ENCODE measurements at regions not wholly inside any gene's neighbourhood (a gene's known extent, or its start where the extent isn't known, plus 50 kb on each side); places are given as distances from the start of the nearest gene placed in this dataset.

DNA sequence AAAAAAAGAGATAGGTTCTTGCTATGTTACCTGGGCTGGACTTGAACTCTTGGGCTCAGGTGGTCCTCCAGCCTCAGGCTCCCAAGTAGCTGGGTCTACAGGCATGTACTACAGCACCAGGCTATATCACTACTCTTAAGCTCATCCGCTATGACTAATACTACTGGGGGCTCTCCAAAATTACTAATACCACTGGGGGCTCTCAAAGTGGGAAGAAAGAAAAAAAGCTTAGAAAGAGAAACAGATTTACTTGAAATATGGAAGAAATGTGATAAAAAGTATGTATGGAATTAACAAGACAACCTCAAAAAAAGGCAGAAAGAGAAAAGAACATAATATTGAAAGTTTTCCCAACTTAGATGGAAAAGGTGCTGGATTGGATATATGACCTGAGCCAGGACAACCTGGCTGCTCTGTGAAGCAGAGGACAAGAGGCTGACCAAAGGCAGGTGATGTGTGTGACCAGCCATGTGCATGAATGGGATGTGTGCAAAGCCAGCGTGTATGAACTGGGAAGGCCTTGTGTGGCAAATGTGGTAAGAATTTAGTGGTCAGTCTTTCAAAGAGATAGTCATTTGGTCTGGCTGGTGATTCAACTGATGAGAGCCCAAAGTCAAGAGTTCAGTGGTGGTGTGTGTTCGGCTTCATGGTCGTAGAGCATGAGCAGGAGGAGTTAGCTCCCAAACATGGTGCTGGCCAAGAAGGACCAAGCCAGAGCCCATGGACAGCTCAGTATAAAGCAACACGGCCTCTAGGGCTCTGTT is 232.4 kb upstream of the KLF14 start:
- peak; percentile 26 for ATAC-seq

DNA sequence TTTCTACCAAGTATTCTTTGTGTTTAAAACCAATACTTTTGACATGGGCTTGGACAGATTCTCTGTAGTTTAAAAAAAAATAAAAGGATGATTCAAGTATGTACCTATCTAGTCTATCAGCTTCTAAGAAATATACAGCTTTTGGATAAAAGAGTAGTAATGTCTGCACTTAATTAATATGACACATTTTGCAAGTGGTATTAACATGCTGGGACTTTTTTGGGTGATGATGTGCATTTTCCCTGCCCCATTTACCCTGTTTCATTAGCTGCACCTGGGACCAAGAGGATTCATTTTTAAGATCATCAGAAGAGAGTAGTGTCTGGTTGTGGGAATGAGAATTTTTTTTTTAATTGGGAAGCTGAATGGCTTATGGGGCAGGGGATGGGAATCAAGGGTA is 236.2 kb upstream of the KLF14 start:
- DNase-seq (no peak), ATAC-seq (peak; percentile 55)

More for the DNA sequence above, 232.4 kb upstream of the KLF14 start:
- DNase-seq: no peak

DNA sequence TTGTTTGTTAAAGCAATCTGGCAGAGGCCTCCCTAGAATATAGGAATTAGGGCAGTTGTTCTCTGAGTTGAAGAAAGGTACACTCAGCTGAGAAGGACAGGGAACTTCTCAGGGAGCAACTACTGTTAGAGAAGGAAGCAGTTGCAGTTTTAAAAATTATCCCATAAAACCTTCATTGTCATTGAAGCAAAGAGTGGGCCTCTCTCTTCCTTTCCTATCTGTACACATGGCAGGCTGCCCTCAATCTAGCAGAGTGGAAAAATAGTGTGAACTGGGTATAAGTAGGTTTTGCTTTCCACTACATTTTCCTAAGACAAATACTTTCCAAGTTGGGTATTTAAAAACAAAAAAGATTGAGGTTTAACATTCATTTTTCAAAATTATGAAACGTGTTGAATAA is 236.7 kb upstream of the KLF14 start:
- ATAC-seq: peak; percentile 58
- DNase-seq: no peak

DNA sequence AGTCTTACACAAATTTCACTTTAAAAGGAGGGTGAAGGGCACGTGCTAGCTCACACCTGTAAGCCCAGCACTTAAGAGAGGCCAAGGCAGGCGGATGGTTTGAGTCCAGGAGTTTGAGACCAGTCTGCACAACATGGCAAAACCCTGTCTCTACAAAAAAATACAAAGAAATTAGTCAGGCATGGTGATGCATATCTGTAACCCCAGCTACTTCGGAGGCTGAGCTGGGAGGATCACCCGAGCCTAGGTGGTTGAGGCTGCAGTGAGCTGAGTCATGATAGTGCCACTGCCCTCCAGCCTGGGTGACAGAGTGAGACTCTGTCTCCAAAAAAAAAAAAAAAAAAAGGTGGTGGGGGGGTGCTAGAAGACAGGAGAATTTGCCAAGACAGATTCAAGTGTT is 237.3 kb upstream of the KLF14 start:
- ATAC-seq (peak; percentile 67), DNase-seq (peak; percentile 72)

DNA sequence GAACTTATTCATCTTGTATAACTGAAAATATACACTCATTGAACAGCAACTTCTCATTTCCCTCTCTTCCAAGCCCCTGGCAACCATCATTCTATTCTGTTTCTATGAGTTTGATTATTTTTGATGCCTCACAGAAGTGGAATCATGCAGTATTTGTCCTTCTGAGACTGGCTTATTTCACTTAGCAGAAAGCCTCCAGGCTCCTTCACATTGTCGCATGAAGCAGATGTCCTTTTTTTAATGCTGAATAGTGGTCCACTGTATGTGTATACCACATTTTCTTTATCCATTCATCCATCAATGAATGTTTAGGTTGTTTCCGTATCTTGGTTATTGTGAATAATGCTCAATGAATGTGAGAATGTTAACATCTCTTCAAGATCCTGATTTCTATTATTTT is 238.2 kb upstream of the KLF14 start:
- ATAC-seq: no peak
- DNase-seq: no peak

DNA sequence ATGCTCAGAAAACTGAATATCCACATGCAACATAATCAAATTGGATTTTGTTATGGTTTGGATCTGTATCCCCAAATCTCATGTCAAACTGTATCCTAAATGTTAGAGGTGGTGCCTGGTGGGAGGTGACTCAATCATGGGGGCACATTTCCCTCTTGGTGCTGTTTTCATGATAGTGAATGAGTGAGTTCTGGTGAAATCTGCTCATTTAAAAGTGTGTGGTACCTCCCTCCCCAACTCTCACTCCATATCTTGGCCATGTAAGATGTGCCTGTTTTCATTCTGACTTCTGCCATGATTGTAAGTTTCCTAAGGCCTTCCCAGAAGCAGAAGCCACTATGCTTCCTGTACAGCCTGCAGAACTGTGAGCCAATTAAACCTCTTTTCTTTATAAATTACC is 239.6 kb upstream of the KLF14 start:
- DNase-seq (no peak), ATAC-seq (peak; percentile 50)

DNA sequence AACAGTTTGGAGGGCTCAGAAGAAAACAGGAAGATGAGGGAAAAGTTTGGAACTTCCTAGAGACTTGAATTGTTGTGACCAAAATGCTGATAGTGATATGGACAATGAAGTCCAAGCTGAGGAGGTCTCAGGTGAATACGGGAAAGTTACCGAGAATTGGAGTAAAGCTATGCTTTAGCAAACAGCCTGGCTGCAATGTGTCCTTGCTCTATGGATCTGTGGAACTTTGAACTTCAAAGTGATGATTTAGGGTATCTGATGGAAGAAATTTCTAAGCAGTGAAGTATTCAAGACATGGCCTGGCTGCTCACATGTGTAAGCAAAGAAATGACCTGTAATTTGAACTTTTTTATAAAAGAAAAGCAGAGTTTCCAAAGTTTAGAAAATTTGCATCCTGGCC is 240.2 kb upstream of the KLF14 start:
- no peak for ATAC-seq
- no peak for DNase-seq

DNA sequence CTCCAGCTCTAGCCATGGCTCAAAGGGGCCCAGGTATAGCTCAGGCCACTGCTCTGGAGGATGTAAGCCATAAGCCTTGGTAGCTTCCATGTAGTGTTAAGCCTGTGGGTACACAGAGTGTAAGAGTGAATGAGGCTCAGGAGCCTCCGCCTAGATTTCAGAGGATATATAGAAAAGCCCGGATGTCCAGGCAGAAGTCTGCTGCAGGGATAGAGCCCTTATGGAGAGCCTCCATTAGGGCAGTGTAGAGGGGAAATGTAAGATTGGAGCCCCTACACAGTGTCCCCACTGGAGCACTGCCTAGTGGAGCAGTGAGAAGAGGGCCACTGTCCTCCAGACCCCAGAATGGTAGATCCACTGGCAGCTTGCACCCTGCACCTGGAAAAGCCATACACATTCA is 240.8 kb upstream of the KLF14 start:
- ATAC-seq: no peak
- DNase-seq: no peak

DNA sequence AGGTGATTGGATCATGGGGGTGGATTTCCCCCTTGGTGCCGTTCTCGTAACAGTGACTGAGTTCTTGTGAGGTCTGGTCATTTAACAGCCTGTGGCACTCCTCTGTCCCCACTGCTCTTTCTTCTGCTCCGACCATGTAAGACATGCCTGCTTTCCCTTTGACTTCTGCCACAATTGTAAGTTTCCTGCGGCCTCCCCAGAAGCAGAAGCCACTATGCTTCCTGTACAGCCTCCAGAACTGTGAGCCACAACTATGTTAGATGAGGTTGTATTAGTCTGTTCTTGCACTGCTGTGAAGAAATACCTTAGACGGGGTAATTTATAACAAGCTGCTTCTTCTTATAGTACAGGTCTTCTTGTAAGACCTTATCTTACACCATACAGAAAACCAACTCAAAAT is 241.7 kb upstream of the KLF14 start:
- ATAC-seq: no peak

DNA sequence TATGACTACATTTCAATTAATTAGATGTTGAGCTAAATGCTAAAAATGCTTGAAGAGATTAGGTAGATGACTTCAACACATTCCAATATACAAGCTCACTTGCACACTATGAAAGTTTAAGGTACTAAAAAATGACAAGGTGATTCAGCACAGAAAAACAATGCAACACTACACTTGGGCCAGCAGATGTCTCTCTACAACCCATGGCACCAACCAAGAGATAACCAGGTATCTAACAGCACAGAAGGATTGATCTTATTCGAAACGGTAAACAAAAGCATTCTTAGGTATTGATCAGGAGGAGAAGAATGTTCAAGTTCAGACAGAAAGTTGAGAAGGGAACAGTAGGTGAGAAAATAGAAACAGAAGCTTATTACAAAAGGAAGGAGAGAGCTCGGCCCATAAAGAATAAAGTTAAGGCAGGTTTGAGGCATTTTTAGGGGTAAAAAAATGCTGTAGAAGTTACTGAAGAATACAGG is 248.2 kb upstream of the KLF14 start:
- DNase-seq (no peak), ATAC-seq (peak; percentile 64)

More for the DNA sequence above, 241.7 kb upstream of the KLF14 start:
- no peak for DNase-seq

DNA sequence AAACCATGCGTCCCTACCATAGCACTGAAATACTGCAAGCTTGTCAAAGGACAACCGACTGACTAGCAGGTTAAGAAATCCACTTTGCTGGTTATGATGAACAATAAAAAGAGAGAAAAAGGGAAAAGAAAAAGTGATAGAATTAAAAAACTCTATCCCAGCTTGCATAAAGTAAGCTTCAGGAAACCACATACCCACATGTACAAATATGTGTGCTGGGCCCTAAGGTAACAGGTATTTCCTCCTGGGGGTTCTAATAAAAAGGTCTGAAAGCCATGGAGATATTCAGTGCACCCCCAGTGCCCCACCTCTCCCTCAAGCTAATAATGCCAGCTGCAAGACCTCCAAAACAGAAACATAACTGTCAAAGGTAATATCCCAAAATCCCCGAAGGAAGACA is 248.6 kb upstream of the KLF14 start:
- ATAC-seq: no peak
- no peak for DNase-seq

DNA sequence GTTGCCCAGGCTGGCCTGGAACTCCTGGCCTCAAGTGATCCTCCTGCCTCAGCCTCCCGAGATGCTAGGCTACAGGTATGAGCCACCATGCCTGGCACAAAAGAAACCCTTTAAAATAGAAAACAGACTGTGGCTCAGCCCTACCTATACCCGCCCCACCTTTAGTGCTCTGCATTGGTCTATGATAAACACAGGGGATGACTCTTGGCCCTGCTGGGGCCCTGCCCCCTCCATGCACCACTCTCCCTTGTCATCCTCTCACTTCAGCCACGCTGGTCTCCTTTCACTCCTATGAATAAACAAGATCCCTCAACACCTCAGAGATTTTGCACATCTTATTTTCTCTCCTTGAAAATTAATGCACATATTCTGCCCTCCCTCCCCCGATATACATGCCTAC is 251.4 kb upstream of the KLF14 start:
- ATAC-seq: peak; percentile 71

DNA sequence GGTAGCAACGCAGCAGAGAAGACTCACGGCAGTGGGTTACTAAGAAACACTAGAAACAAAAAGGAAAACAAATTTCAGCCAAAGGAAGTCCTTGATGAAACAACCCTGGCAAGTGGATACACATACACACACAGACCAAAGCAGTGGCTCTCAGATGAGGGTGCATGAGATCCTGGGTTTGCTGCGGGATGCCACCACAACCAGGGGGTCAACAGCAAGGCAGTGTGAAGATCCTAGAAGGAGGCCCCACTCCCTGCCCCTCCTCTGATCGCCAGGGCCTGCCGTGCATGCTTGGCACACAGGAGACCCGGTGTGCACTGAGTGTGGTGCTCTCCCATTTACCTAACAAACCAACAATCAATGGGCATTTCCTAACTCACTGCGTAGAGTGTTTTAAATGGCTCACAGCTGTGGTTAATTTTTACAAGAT is 252.3 kb upstream of the KLF14 start:
- DNase-seq (no peak), ATAC-seq (no peak)

More for the DNA sequence above, 251.4 kb upstream of the KLF14 start:
- DNase-seq: no peak

DNA sequence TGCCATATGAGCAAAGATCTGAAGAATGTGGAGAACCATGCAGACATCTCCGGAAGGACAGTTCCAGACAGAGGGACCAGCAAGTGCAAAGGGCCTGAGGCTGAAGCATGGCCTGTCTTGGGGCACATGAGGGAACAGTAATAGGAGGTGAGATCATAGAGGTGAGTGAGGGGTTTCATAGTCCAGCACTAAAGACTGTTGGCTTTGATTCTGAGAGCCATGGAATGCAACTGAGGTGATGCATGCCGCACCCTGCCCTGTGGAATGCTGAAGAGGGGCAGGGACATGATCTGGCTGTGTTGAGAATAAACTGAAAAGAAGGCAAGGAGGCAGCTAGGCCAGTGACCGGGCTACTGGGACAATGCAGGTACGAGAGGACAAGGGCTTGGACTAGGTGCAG is 253.1 kb upstream of the KLF14 start:
- ATAC-seq (no peak), DNase-seq (no peak)

DNA sequence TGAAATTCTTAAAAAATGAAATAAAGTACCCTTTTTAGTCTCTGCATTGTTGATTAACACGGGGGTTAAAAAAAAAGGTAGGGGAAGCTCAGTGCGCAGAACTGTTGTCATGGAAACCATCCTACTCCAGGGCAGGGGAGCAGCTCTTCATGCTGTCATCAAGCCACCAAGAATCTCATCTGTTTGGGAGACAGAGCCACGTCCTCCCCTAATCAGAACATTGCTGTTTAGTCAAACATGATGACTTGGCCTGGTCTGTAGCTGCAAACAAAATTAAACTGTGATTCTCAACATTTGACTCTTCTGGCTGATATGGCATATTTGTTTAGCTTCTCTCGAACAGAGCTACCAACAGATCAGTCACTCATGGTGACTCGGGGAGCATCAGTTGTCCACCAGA is 254.4 kb upstream of the KLF14 start:
- ATAC-seq: peak; percentile 56

DNA sequence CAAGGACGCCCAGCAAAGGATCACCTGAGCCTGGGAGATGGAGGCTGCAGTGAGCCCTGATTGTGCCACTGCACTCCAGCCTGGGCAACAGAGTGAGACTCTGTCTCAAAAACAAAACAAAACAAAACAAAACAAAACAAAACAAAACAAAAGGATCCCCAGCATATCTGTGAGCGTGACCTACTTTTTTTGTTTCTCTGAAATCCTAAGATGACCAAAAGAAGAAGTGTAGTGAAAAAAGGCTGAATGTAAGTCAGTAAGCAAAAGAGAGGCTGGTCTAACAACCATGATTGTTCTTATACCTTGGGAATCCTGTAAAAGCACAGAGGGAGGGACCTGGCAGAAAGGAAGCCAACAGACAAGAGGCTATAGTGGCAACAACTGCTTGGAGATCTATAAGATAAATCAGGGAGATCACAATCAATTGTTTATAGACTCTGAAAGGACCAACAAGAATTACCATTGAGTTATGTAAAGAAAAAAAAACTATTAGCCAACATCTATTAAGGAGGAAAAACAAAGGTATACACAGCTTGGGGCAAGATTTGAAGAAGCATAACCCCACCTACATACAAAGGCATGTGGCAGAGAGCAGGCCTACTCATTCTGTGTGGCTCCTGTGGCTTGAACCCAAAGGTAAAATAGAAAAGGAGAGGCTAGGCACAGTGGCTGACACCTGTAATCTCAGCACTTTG is 255.2 kb upstream of the KLF14 start:
- no peak for DNase-seq

More for the DNA sequence above, 254.4 kb upstream of the KLF14 start:
- DNase-seq: no peak

DNA sequence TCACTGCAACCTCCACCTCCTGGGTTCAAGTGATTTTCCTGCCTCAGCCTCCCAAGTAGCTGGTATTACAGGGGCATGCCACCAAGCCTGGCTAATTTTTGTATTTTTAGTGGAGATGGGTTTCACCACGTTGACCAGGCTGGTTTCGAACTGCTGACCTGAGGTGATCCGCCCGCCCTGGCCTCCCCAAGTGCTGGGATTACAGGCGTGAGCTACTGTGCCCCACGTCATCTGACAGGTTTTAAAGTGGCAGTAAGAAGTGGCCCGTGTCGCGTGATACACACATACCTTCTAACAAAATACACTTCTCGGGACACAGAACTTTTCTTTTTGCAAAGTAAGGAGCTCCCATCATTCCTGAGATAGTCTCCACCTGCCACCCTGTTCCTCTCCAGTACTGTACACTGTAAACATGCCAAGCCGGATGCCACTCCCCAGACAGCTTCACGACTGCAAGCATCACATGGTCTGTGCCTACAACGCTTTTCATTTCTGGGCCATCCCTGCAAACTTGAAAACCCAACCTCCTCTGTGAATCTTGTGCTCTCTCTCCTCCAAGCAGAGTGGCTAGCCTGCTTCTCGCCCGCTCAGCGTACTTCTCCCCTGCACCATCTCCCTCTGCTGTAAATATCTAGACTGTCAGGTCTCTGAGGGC is 256.3 kb upstream of the KLF14 start:
- ATAC-seq (peak; percentile 24), DNase-seq (no peak)

More for the DNA sequence above, 255.2 kb upstream of the KLF14 start:
- ATAC-seq: no peak

DNA sequence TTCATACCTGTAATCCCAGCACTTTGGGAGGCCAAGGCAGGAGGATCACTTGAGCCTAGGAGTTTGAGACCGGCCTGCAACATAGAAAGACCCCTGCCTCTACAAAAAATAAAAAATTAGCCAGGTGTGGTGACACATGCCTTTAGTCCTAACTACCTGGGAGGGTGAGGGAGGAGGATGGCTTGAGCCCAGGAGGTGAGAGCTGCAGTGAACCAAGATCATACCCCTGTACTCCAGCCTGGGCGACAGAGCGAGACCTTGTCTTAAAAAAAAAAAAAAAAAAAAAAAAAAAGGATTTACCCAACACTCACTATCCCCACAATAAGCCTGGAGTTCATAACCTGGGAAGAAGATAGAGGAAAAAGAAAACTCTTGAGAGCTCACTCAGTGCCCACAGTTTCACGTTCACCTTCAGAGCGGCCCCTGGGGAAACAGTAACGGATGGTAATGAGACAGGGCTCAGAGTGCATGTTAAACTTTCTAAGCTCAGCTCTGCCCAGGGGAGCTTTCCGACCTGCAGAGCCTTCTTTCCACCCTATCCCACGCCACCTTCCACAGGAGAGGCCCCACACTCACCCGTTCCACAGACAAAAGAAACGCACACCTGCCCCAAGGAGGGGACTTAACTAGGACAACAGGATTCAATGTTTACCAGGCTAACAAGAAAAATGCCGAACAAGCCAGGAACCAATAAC is 259.8 kb upstream of the KLF14 start:
- ATAC-seq (no peak), DNase-seq (no peak)

DNA sequence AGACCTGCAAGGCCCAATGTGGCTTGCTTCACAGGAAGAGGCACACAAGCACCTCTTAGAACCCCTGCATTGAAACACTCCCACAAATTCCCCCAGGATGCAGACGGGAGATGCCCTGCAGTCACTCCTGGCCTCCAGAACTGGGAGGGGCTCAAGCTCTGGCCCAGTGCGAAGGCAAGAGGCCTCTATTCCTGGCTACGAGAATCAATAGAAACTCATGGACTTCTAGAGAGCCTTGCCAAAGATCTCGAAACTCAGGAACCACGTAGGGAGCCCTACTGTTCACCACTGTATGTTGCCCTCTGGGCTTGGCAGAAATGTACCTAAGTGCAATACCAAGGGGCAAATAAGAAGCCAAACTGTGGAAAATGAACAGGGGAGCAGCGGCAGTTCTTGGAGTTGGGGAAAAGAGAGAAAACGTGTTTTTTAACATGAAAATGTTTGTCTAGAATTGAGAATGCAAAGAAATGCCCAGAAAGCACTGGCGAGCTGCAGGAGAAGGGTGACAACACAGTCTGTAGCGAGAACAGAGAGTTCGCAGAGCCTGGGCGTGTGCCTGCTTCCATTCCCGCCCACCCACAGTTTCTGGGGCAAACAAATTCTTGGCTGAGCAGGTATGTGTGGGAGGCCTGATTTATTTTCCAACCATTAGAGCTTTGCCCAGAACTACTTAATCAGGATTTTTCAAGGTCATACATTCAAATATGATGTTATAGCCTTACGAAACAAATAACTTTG is 260.5 kb upstream of the KLF14 start:
- no peak for ATAC-seq
- no peak for DNase-seq

DNA sequence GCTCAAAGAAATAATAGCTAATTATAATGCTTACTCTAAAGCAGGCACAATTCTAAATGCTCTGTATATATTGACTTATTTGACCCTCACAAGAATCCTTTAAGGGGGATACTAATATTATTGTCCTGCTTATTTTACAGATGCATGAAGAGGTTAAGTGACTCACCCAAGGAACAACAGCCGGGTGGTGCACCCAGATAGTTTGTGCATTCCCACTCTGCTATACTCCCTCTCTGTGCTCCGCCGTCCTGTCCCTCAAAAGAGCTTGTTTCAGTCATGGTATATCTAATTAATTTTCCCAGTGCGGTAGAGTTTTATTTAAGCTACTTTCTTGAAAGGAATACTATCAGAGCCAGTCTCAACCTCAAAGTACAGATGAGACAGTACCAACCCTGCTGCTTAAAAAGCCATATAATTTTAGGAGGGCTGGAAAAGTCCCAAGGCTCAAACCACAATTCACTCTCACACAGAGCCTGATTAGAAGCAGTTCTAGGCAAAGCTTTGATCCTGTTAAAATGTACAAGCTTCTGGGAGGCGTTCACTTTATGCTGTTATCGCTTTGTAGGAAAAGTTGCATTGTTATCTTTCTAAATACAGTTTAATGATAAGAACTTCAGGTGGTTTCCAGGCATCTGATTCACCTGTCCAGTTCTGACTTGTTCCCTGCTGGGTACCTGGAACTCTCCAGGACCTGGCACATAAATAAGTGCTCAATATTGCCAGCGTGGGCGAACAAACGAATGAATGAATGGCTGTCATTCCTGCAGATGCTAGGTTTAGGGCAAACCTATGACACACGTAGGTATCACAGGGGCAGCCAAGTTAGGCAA is 261.5 kb upstream of the KLF14 start:
- ATAC-seq: no peak
- DNase-seq: no peak

Data from stimulated activated naive CD8-positive, alpha-beta T cell treated with anti-CD3 and anti-CD28 coated beads, Interleukin-15, Interleukin-2, amounts not matched to agents 100 U/mL and 50 U/mL, for 24 hours (primary cell).